ENCODE measurements at regions not wholly inside any gene's neighbourhood (a gene's known extent, or its start where the extent isn't known, plus 50 kb on each side); places are given as distances from the start of the nearest gene placed in this dataset.

GRCh38 chr7:53398566-53398965 is 363.1 kb downstream of the POM121L12 start:
- no peak for TF ChIP-seq CTCF (IDR thresholded peaks at IDR 0.05; ENCODE audit: insufficient read depth, low read length)
- TF ChIP-seq, protein P1, sequence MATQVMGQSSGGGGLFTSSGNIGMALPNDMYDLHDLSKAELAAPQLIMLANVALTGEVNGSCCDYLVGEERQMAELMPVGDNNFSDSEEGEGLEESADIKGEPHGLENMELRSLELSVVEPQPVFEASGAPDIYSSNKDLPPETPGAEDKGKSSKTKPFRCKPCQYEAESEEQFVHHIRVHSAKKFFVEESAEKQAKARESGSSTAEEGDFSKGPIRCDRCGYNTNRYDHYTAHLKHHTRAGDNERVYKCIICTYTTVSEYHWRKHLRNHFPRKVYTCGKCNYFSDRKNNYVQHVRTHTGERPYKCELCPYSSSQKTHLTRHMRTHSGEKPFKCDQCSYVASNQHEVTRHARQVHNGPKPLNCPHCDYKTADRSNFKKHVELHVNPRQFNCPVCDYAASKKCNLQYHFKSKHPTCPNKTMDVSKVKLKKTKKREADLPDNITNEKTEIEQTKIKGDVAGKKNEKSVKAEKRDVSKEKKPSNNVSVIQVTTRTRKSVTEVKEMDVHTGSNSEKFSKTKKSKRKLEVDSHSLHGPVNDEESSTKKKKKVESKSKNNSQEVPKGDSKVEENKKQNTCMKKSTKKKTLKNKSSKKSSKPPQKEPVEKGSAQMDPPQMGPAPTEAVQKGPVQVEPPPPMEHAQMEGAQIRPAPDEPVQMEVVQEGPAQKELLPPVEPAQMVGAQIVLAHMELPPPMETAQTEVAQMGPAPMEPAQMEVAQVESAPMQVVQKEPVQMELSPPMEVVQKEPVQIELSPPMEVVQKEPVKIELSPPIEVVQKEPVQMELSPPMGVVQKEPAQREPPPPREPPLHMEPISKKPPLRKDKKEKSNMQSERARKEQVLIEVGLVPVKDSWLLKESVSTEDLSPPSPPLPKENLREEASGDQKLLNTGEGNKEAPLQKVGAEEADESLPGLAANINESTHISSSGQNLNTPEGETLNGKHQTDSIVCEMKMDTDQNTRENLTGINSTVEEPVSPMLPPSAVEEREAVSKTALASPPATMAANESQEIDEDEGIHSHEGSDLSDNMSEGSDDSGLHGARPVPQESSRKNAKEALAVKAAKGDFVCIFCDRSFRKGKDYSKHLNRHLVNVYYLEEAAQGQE (IDR thresholded peaks at IDR 0.05; ENCODE audit: insufficient replicate concordance, low read depth), result no peak
- TF ChIP-seq GABPA (IDR thresholded peaks at IDR 0.05; ENCODE audit: low read depth), result no peak

Data from HL-60 (cell line).